ENCODE measurements at regions not wholly inside any gene's neighbourhood (a gene's known extent, or its start where the extent isn't known, plus 50 kb on each side); places are given as distances from the start of the nearest gene placed in this dataset.

DNA sequence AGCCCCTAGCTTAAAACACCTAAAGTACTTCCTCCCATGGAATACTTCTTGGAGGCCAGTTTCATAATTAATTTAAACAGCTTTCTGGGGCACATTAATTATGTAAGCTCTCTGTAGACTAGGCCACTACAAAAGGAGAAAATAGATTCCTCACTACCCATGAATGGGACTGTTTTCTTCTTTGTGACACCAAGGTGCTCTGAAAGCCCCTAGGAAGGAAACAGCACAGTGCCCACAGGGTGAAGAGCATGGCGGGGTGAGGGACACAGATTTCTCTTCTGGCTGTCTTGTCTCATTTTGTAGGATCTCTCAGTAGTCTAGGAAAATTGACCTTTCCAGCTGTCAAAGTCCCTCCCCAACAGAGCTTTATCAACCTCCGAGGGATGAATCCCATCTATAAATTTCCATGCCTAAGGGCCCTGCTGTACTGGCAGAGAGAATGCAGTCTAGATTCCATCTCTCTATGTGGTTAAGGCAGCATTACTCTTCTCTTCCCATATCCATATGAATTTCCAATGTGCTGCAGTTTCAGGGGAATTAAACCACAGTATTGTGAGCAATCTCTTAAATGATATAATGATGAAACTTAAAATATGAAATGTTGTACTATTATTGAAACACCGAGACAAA, 183.6 kb upstream of the GRIP1 start:
- Histone ChIP-seq H3K9me3 (no peaks in the 10 kb centered on the region), H3K4me3 (ENCODE audit: low read depth in 1 of 2, low read length in 1 of 2) (no peak overlapping the region), H3K27ac (no peak overlapping the region), H3K4me1 (ENCODE audit: control insufficient read depth in 1 of 2, insufficient read depth in 1 of 2, low read depth in 1 of 2, low read length in 1 of 2) (no peaks in the 10 kb centered on the region), H3K36me3 (no peaks in the 10 kb centered on the region), H3K27me3 (no peaks in the 10 kb centered on the region)
- TF ChIP-seq, protein P1, sequence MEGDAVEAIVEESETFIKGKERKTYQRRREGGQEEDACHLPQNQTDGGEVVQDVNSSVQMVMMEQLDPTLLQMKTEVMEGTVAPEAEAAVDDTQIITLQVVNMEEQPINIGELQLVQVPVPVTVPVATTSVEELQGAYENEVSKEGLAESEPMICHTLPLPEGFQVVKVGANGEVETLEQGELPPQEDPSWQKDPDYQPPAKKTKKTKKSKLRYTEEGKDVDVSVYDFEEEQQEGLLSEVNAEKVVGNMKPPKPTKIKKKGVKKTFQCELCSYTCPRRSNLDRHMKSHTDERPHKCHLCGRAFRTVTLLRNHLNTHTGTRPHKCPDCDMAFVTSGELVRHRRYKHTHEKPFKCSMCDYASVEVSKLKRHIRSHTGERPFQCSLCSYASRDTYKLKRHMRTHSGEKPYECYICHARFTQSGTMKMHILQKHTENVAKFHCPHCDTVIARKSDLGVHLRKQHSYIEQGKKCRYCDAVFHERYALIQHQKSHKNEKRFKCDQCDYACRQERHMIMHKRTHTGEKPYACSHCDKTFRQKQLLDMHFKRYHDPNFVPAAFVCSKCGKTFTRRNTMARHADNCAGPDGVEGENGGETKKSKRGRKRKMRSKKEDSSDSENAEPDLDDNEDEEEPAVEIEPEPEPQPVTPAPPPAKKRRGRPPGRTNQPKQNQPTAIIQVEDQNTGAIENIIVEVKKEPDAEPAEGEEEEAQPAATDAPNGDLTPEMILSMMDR (IDR thresholded peaks at IDR 0.05): no peak

DNA sequence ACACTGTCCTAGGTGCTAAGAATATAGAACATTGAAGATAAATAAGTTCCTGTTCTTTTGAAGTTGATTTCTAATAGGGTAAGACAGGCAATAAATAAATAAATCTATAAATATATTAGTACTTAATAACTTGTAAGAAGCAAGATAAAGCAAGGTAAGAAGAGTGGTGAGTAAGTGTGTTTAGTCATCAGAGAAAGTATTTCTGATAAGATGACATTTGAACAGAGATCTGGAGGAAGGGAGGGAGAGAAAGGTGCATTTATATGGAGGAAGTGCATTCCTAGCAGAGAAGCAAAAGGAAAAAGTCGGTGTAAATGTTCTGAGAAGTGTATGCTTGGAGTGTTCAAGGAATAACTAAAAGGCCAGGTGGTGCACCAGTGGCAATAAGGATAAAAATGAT, 184.4 kb upstream of the GRIP1 start:
- H3K9me3 ChIP-seq: no peaks in the 10 kb centered on the region
- H3K36me3 ChIP-seq: no peaks in the 10 kb centered on the region
- no peak overlapping the region for H3K27ac ChIP-seq
- TF ChIP-seq, protein P1 (IDR thresholded peaks at IDR 0.05): no peak
- no peaks in the 10 kb centered on the region for H3K27me3 ChIP-seq
- no peak overlapping the region for H3K4me3 ChIP-seq (ENCODE audit: low read depth in 1 of 2, low read length in 1 of 2)
- H3K4me1 ChIP-seq (ENCODE audit: control insufficient read depth in 1 of 2, insufficient read depth in 1 of 2, low read depth in 1 of 2, low read length in 1 of 2): no peaks in the 10 kb centered on the region

DNA sequence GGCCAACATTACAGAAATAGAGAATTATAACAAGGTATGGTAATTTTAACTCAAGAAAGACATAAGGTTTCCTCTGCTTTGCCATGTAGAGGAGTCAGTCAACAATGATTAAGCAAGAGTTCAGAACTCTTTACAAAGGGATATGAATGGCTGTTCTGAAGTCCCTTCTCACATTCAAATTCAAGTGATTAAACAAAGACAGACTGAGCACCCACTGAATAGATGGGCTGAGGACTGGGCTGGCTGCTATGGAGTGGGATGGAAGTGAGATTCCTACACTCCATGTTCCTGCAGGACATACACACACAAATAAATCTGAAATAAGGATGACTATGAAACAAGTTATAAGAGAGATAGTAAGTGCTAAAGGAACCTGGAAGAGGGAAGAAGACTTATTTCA, 199.0 kb upstream of the GRIP1 start:
- no peaks in the 10 kb centered on the region for H3K9me3 ChIP-seq
- H3K27ac ChIP-seq: no peak overlapping the region
- no peak overlapping the region for H3K4me3 ChIP-seq (ENCODE audit: low read depth in 1 of 2, low read length in 1 of 2)
- no peaks in the 10 kb centered on the region for H3K4me1 ChIP-seq (ENCODE audit: control insufficient read depth in 1 of 2, insufficient read depth in 1 of 2, low read depth in 1 of 2, low read length in 1 of 2)
- TF ChIP-seq, protein P1 (IDR thresholded peaks at IDR 0.05): no peak
- no peaks in the 10 kb centered on the region for H3K36me3 ChIP-seq
- H3K27me3 ChIP-seq: no peaks in the 10 kb centered on the region

- H3K27me3 ChIP-seq: no peaks in the 10 kb centered on the region
- H3K9me3 ChIP-seq: no peaks in the 10 kb centered on the region
- TF ChIP-seq, protein P1 (IDR thresholded peaks at IDR 0.05): no peak
- H3K4me3 ChIP-seq (ENCODE audit: low read depth in 1 of 2, low read length in 1 of 2): no peak overlapping the region
- H3K4me1 ChIP-seq (ENCODE audit: control insufficient read depth in 1 of 2, insufficient read depth in 1 of 2, low read depth in 1 of 2, low read length in 1 of 2): no peaks in the 10 kb centered on the region
- no peaks in the 10 kb centered on the region for H3K36me3 ChIP-seq
- H3K27ac ChIP-seq: no peak overlapping the region
Observed at GRCh38 chr12:66879409-66879808, 200.5 kb upstream of the GRIP1 start.

- no peaks in the 10 kb centered on the region for H3K9me3 ChIP-seq
- H3K4me1 ChIP-seq (ENCODE audit: control insufficient read depth in 1 of 2, insufficient read depth in 1 of 2, low read depth in 1 of 2, low read length in 1 of 2): no peaks in the 10 kb centered on the region
- H3K4me3 ChIP-seq (ENCODE audit: low read depth in 1 of 2, low read length in 1 of 2): no peak overlapping the region
- no peaks in the 10 kb centered on the region for H3K27me3 ChIP-seq
- TF ChIP-seq, protein P1 (IDR thresholded peaks at IDR 0.05): no peak
- no peaks in the 10 kb centered on the region for H3K36me3 ChIP-seq
- no peak overlapping the region for H3K27ac ChIP-seq
Observed at GRCh38 chr12:66881386-66881785, 202.5 kb upstream of the GRIP1 start.
